ENCODE measurements at regions not wholly inside any gene's neighbourhood (a gene's known extent, or its start where the extent isn't known, plus 50 kb on each side); places are given as distances from the start of the nearest gene placed in this dataset.
"Not testable (repeated sequence)": the region's sequence is repeated elsewhere in the genome, so short reads cannot be mapped to it uniquely, and the experiment has no call there.

- TF ChIP-seq NR2C1 (IDR thresholded peaks at IDR 0.05) = no peak
- TF ChIP-seq FOXK2 (IDR thresholded peaks at IDR 0.05) = no peak
- TF ChIP-seq SMARCA5 (IDR thresholded peaks at IDR 0.05) = no peak
- TF ChIP-seq RFX5 (IDR thresholded peaks at IDR 0.05; ENCODE audit: low read depth, low read length) = no peak
- TF ChIP-seq CREB1 (IDR thresholded peaks at IDR 0.05; ENCODE audit: low read depth) = no peak
- TF ChIP-seq BHLHE40 (IDR thresholded peaks at IDR 0.05; ENCODE audit: borderline replicate concordance in 1 of 2, low read depth in 2 of 2, low read length in 1 of 2) = no peak
- no peak for TF ChIP-seq BCLAF1 (IDR thresholded peaks at IDR 0.05)
- TF ChIP-seq RELA (IDR thresholded peaks at IDR 0.05; ENCODE audit: borderline replicate concordance, partially characterized antibody) = no peak
- no peak for TF ChIP-seq PML (IDR thresholded peaks at IDR 0.05; ENCODE audit: low read length)
- no peak for TF ChIP-seq BCL11A (IDR thresholded peaks at IDR 0.05; ENCODE audit: low read depth, low read length)
- TF ChIP-seq SMAD1 (IDR thresholded peaks at IDR 0.05; ENCODE audit: low read depth, partially characterized antibody) = no peak
- no peak for TF ChIP-seq RELB (IDR thresholded peaks at IDR 0.05; ENCODE audit: low read depth)
- no peak for TF ChIP-seq HDAC2 (IDR thresholded peaks at IDR 0.05)
- no peak for TF ChIP-seq MLLT1 (IDR thresholded peaks at IDR 0.05)
- no peak for TF ChIP-seq PAX5 (IDR thresholded peaks at IDR 0.05; ENCODE audit: borderline replicate concordance, low read depth, low read length)
- H3K4me2 ChIP-seq (ENCODE audit: control insufficient read depth, insufficient read depth) = no peak overlapping the region
- FAIRE-seq (no peak), DNase-seq (ENCODE audit: low read depth, low spot score) (no peak), ATAC-seq (no peak)
- intact Hi-C loops (cut with micrococcal nuclease; ENCODE audit: unreplicated experiment) (no loop called here), in situ Hi-C loops (cut with MboI) (no loop called here)
- BruUV-seq (replicated peaks) = no TSS peak
- H2AFZ ChIP-seq (ENCODE audit: control insufficient read depth, low read depth, low read length) = no peak overlapping the region
- ChIA-PET POLR2A (no interaction called here), CTCF (no interaction called here), SMC1A (ENCODE audit: uncharacterized antibody, unreplicated experiment) (no interaction called here), RAD21 (ENCODE audit: unreplicated experiment) (no interaction called here)
- H3K9me3 ChIP-seq (replicated peaks; ENCODE audit: control insufficient read depth, insufficient read depth, low read length) = no peaks in the 10 kb centered on the region; the same call in 2 of the 3 replicates
- H3K9ac ChIP-seq (ENCODE audit: control insufficient read depth, insufficient read depth, low read length) = no peak overlapping the region
- H4K20me1 ChIP-seq (ENCODE audit: control insufficient read depth, insufficient read depth) = no peaks in the 10 kb centered on the region
- no peaks in the 10 kb centered on the region for H3K4me1 ChIP-seq (ENCODE audit: control insufficient read depth, insufficient read depth, low read length)
- H3K4me3 ChIP-seq = no peak overlapping the region
- no peaks in the 10 kb centered on the region for H3K79me2 ChIP-seq (ENCODE audit: control insufficient read depth, insufficient read depth, low read length)
- no peak overlapping the region for H3K27ac ChIP-seq (ENCODE audit: control insufficient read depth, insufficient read depth)
- H3K27me3 ChIP-seq (replicated peaks in 1 of 2; ENCODE audit: control insufficient read depth in 2 of 2, insufficient read depth in 2 of 2, low read length in 1 of 2) = no peaks in the 10 kb centered on the region
- WGBS (ENCODE audit: insufficient coverage, insufficient replicate concordance, low lambda C conversion rate, missing lambda C conversion rate) = 0% methylated on average over 2 of the region's 3 CpGs
- H3K36me3 ChIP-seq (ENCODE audit: control insufficient read depth in 2 of 2, insufficient read depth in 2 of 2, low read length in 1 of 2) = no peaks in the 10 kb centered on the region
Measured at GRCh38 chr4:9611101-9611500, 166.9 kb downstream of the DEFB131A start.

GRCh38 chr4:9636411-9636810 lies 145.0 kb upstream of the DRD5 start:
- H3K79me2 ChIP-seq (ENCODE audit: control insufficient read depth, insufficient read depth, low read length); H3K9ac ChIP-seq (ENCODE audit: control insufficient read depth, insufficient read depth, low read length); H3K4me1 ChIP-seq (ENCODE audit: control insufficient read depth, insufficient read depth, low read length); intact Hi-C loops (cut with micrococcal nuclease; ENCODE audit: unreplicated experiment); POLR2A ChIA-PET; ATAC-seq; H3K36me3 ChIP-seq (ENCODE audit: control insufficient read depth in 2 of 2, insufficient read depth in 2 of 2, low read length in 1 of 2); H4K20me1 ChIP-seq (ENCODE audit: control insufficient read depth, insufficient read depth); CTCF ChIA-PET; H3K4me3 ChIP-seq; DNase-seq (ENCODE audit: low read depth, low spot score); in situ Hi-C loops (cut with MboI); RAD21 ChIA-PET (ENCODE audit: unreplicated experiment); H3K4me2 ChIP-seq (ENCODE audit: control insufficient read depth, insufficient read depth); H3K9me3 ChIP-seq (replicated peaks; ENCODE audit: control insufficient read depth, insufficient read depth, low read length); H2AFZ ChIP-seq (ENCODE audit: control insufficient read depth, low read depth, low read length); H3K27ac ChIP-seq (ENCODE audit: control insufficient read depth, insufficient read depth); FAIRE-seq; BruUV-seq (replicated peaks); SMC1A ChIA-PET (ENCODE audit: uncharacterized antibody, unreplicated experiment); H3K27me3 ChIP-seq (replicated peaks in 1 of 2; ENCODE audit: control insufficient read depth in 2 of 2, insufficient read depth in 2 of 2, low read length in 1 of 2): not testable (repeated sequence)
- 2% methylated on average over 3 of the region's 3 CpGs for WGBS (ENCODE audit: insufficient coverage, insufficient replicate concordance, low lambda C conversion rate, missing lambda C conversion rate)
